RWPE2 (cell line): ENCODE measurements at regions not wholly inside any gene's neighbourhood (a gene's known extent, or its start where the extent isn't known, plus 50 kb on each side); places are given as distances from the start of the nearest gene placed in this dataset.

Experiments
- ATAC-seq: fragments of 200-7000 bp; cut with Tn5 transposase; 3 replicates; pipeline ENCODE4 v1.9.1; 2021; ENCODE audit warnings: low read depth
- DNase-seq: peaks from one replicate; pipeline ENCODE4 v3.0.0-alpha.2; 2020; ENCODE audit warnings: low spot score
- H3K27ac ChIP-seq: fragments of 450-650 bp; 2 replicates; pipeline ENCODE4 v1.5.1; 2017; ENCODE audit warnings: mild to moderate bottlenecking; ENCODE audit not compliant: poor library complexity, severe bottlenecking
- H3K27me3 ChIP-seq: fragments of 250-450 bp; sonication (Bioruptor Pico); 2 replicates; pipeline ENCODE4 v1.5.1; 2021; ENCODE audit warnings: mild to moderate bottlenecking, moderate library complexity; ENCODE audit not compliant: insufficient read depth, poor library complexity, severe bottlenecking
- H3K36me3 ChIP-seq: fragments of 250-450 bp; sonication (Bioruptor Pico); 2 replicates; pipeline ENCODE4 v1.5.1; 2020; ENCODE audit warnings: low read depth, mild to moderate bottlenecking, moderate library complexity
- H3K4me1 ChIP-seq: fragments of 250-450 bp; sonication (Bioruptor Pico); 2 replicates; pipeline ENCODE4 v1.5.1; 2021; ENCODE audit warnings: mild to moderate bottlenecking, moderate library complexity; ENCODE audit not compliant: insufficient read depth, poor library complexity, severe bottlenecking
- H3K4me3 ChIP-seq: fragments of 250-450 bp; sonication (Bioruptor Pico); 2 replicates; pipeline ENCODE4 v1.5.1; 2021; ENCODE audit warnings: mild to moderate bottlenecking, moderate library complexity; ENCODE audit not compliant: severe bottlenecking
- H3K9me3 ChIP-seq: fragments of 250-450 bp; sonication (Bioruptor Pico); 2 replicates; pipeline ENCODE4 v1.5.1; 2021; ENCODE audit warnings: mild to moderate bottlenecking, moderate library complexity; ENCODE audit not compliant: severe bottlenecking
- TF ChIP-seq, protein P1 (sequence below): fragments of 450-650 bp; IDR thresholded peaks from one replicate; pipeline ENCODE4 v1.5.1; 2017; ENCODE audit warnings: mild to moderate bottlenecking, moderate library complexity; ENCODE audit not compliant: poor library complexity, severe bottlenecking

DNA sequence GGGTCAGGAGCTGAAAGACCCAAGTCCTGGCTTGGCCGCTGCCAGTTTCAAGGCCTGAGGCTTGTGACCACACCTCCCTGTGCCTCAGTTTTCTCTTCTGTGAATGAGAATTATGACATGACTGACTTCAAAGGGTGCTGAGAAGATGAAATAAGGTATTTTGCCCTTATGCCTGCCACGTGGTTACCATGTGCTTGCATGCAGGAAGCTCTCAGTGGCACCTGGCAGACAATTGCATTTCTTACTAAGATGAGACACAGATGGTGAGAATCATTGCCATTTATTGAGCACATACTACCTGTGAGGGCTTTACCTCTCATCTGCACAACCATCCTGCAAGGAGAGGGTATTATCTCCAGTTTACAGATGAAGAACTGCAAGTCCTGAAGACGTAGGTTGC, 69.8 kb downstream of the MRM1 start:
- Histone ChIP-seq H3K27ac (no peak overlapping the region), H3K9me3 (no peaks in the 10 kb centered on the region), H3K27me3 (no peaks in the 10 kb centered on the region), H3K36me3 (no peaks in the 10 kb centered on the region), H3K4me3 (no peak overlapping the region), H3K4me1 (no peaks in the 10 kb centered on the region)
- no peak for ATAC-seq
- DNase-seq: no peak
- TF ChIP-seq, protein P1, sequence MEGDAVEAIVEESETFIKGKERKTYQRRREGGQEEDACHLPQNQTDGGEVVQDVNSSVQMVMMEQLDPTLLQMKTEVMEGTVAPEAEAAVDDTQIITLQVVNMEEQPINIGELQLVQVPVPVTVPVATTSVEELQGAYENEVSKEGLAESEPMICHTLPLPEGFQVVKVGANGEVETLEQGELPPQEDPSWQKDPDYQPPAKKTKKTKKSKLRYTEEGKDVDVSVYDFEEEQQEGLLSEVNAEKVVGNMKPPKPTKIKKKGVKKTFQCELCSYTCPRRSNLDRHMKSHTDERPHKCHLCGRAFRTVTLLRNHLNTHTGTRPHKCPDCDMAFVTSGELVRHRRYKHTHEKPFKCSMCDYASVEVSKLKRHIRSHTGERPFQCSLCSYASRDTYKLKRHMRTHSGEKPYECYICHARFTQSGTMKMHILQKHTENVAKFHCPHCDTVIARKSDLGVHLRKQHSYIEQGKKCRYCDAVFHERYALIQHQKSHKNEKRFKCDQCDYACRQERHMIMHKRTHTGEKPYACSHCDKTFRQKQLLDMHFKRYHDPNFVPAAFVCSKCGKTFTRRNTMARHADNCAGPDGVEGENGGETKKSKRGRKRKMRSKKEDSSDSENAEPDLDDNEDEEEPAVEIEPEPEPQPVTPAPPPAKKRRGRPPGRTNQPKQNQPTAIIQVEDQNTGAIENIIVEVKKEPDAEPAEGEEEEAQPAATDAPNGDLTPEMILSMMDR: no peak

DNA sequence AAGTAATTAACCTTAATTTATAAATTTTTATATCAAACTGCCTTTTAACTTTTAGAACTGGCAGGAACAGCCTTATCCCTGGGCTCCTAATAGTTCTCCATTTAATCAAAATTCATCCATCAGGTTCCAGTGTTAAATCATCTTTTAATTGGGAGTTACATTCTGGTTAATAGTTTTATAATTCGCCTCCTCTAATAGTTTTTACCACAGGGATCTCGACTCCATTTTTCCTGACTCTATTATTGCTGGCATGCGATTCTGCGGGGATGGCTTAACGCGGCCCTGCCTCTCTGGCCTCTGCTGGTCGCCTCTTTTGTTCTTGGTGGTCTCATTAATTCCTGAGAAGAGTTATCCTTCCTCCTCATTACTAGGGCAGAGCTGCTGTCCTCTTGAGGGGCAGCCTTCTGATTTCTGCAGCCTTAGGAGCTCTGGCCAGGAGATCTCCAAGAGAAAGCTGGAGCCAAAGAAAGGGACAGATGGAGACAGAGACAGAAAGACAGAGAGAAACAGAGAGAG, 71.1 kb downstream of the MRM1 start:
- Histone ChIP-seq H3K36me3 (no peaks in the 10 kb centered on the region), H3K27ac (no peak overlapping the region), H3K27me3 (no peaks in the 10 kb centered on the region), H3K4me1 (no peaks in the 10 kb centered on the region), H3K9me3 (no peaks in the 10 kb centered on the region), H3K4me3 (no peak overlapping the region)
- ATAC-seq: no peak
- TF ChIP-seq, protein P1: no peak
- no peak for DNase-seq

DNA sequence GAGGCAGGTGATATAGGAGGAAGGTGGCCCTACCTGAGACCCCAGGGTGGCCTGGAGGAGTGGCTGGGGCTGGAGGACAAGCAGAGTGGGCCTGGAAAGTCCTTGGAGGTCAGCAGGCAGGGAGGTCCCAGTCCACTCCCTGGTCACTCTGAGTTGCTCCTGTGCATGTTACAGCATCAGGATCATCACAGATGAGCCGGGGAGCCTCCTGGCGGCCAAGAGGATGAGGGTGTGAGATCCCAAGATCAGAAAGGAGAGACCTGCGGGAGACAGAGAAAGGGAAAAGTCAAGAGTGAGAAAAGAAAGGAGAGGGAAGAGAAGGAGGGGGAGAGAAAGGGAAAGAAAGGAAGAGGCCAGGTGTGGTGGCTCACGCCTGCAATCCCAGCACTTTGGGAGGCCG, 71.7 kb downstream of the MRM1 start:
- no peak overlapping the region for H3K27ac ChIP-seq
- no peak for ATAC-seq
- no peaks in the 10 kb centered on the region for H3K27me3 ChIP-seq
- no peaks in the 10 kb centered on the region for H3K36me3 ChIP-seq
- H3K9me3 ChIP-seq: no peaks in the 10 kb centered on the region
- H3K4me1 ChIP-seq: no peaks in the 10 kb centered on the region
- TF ChIP-seq, protein P1: no peak
- H3K4me3 ChIP-seq: no peak overlapping the region
- no peak for DNase-seq

DNA sequence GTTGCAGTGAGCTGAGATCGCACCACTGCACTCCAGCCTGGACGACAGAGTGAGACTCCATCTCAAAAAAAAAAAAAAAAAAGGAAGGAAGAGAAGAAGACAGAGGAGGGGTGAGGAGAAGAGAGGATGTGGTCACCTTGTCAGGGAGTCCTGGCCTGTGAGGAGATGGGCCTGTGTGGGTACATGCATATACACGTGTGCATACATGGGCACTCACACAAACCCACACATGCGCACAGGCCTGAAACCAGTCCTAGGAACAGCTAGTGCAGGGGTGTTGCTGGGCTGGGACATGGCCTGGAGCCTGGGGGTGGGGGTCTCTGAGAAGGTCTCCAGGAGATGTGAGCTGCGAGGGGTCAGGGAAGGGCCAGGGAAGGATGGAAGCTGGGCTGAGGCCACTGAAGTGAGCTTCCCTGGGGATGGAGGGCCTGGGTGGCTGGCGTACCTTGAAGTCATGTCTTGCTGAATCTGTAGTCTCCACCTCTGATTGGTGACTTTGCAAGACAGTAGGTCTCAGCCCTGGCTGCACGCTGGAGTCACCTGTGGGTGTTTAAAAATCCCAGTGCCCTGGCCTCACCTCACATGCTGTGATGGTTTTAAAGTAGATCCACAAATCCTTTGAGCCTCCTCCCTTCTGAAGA, 72.4 kb downstream of the MRM1 start:
- Histone ChIP-seq H3K27me3 (no peaks in the 10 kb centered on the region), H3K36me3 (no peaks in the 10 kb centered on the region), H3K4me3 (no peak overlapping the region), H3K4me1 (no peaks in the 10 kb centered on the region), H3K27ac (no peak overlapping the region), H3K9me3 (no peaks in the 10 kb centered on the region)
- no peak for DNase-seq
- ATAC-seq: no peak
- TF ChIP-seq, protein P1: no peak

DNA sequence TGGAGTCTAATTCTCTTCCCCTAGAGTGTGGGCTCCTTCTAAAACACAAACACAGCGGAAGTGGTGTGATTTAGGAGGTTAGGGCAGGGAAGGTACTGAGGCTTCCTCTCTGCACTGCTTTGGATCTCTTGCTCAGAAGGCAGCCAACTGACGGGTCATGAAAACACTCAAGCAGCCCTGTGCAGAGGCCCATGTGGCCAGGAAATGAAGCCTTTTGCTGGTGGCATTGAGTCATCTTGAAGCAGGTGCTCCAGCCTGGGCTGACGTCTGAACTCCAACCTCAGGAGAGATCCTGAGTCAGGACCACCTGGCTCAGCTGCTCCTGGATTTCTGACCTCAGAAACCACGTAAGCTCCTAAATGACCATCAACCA, 72.9 kb downstream of the MRM1 start:
- DNase-seq (no peak), ATAC-seq (no peak)
- no peaks in the 10 kb centered on the region for H3K4me1 ChIP-seq
- no peak overlapping the region for H3K27ac ChIP-seq
- no peak overlapping the region for H3K4me3 ChIP-seq
- H3K36me3 ChIP-seq: no peaks in the 10 kb centered on the region
- H3K9me3 ChIP-seq: no peaks in the 10 kb centered on the region
- TF ChIP-seq, protein P1: no peak
- H3K27me3 ChIP-seq: no peaks in the 10 kb centered on the region
